ENCODE measurements at regions not wholly inside any gene's neighbourhood (a gene's known extent, or its start where the extent isn't known, plus 50 kb on each side); places are given as distances from the start of the nearest gene placed in this dataset.
"Not testable (repeated sequence)": the region's sequence is repeated elsewhere in the genome, so short reads cannot be mapped to it uniquely, and the experiment has no call there.

DNA sequence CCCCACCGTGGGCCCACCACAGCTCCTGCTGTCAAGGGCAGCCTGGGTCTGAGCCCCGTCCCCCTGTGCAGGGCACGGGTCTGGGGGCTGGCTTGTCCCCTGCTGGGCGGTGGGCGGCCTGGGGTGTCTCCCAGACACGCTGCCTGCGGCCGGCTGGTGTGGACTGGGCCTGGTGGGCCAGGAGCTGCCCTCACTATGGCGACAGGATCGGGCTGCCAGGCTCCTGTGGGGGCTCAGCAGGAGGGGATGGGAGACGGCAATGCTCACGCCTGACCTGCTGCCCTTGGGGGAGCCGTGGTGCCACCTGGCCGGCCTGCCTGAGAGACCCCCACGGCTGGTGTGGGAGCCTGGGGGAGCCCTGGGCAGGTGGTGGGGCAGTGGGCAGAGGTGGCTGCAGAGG is 156.1 kb downstream of the TMEM121 start:
- DNase-seq = not testable (repeated sequence)

DNA sequence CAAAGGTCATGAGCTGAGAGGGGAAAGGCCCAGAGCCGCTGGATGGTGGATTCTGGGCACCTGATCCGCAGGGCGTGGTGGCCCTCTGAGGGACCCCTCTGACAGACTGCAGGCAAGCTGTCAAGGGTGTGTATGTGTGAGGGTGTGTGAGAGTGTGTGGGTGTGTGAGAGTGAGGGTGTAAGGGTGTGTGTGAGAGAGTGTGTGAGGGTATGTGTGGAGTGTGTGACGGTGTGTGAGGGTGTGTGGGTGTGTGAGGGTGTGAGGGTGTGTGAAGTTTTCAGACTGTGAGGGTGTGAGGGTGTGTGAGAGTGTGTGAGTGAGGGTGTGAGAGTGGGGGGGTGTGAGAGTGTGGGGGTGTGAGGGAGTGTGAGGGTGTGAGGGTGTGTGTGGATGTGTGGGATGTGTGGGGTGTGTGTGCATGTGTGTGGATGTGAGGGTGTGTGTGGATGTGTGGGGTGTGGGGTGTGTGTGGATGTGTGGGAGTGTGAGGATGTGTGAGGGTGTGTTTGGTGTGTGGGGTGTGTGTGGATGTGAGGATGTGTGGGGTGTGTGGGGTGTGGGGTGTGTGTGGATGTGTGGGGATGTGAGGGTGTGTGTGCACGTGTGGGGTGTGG is 156.7 kb downstream of the TMEM121 start:
- DNase-seq = no peak

DNA sequence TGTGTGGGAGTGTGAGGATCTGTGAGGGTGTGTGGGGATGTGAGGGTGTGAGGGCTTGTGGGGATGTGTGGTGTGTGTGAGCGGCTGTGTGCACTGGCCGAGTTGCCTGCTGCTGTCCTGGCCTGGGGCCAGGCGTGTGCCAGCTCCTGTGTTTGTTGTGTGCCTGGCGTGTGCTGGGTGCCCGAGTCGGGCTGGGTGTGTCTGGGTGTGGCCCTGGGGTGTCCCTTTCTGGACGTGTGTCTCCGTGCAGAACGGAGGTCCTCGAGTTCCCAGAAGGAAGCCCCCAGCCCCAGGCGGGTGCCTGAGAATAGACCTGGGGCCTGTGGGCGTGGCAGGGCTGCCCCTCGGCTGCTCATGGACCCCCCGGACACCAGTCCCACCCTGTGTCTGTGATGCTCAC is 157.7 kb downstream of the TMEM121 start:
- not testable (repeated sequence) for DNase-seq

- DNase-seq = not testable (repeated sequence)
Measured at GRCh38 chr14:105684597-105684996, 158.2 kb downstream of the TMEM121 start.

- no peak for DNase-seq
Measured at GRCh38 chr14:105685003-105685402, 158.6 kb downstream of the TMEM121 start.

GRCh38 chr14:105685605-105686004 is 159.2 kb downstream of the TMEM121 start:
- DNase-seq = not testable (repeated sequence)

DNA sequence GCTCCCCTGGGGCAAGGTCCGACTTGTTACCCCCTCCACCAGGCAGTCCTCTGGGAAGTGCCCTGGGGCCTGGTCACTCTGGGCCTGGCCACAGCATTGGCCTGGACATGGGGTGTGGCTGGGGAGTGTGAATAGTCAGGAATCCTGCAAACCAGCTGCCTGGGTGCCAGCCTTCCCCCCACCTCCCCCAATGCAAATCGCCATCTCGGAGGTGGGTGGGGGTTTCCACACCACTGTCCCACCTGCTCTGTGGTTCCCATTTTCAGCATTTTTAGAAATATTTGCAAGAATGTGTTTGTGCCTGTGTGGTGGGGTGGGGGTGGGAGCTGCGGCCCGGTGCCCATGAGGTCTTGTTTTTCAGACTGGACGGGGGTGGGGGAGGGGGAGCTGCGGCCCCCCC is 159.7 kb downstream of the TMEM121 start:
- DNase-seq = not testable (repeated sequence)

- not testable (repeated sequence) for DNase-seq
Measured at GRCh38 chr14:105686462-105687170, 160.2 kb downstream of the TMEM121 start.

DNA sequence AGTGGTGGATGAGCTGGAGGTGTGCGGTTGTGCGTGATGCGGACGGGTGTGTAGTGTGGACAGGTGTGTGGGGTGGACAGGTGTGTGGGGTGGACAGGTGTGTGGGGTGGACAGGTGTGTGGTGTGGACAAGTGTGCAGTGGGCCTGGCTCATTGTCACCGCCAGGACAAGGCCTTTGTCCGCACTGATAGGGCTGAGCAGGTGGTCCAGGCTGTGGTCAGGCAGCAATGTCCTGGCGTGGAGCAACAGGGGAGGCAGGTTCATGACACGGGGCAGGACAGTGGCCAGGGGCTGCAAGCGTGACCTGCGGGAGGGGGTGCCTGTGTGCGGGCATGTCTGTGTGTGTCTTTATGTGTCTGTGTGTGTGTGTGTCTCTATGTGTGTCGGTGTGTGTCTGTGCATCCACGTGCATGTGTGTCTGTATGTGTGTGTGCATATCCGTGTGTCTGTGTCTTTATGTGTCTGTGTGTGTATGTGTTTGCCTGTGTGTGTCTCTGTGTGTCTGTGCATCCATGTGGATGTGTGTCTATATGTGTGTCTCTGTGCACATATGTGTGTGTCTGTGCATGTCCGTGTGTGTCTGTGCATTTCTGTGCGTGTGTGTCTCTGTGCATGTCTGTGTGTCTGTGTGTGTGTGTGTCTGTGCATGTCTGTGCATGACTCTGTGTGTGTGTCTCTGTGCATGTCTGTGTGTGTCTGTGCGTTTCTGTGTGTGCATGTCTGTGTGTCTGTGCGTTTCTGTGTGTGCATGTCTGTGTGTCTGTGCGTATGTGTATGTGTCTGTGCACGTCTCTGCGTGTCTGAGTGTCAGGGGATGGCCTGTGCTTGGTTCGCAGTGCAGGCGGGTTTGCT is 161.0 kb downstream of the TMEM121 start:
- not testable (repeated sequence) for DNase-seq

DNA sequence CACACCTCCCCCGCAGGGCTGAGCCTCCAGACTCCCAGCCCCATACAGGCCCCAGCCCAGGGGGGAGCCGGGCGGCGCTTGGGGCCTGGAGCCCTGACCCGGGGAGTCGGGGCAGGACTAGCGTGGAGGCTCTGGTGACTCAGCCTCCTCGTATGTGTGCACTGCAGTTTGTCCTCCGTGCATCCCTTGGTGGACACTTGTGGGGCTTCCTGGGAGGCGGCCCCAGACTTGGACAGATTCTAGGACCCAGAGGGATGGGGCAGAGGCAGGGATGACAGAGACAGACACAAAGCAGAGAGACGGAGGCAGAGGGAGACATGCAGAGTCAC is 161.6 kb downstream of the TMEM121 start:
- DNase-seq = not testable (repeated sequence)

GRCh38 chr14:105688664-105689221 is 162.4 kb downstream of the TMEM121 start:
- not testable (repeated sequence) for DNase-seq

GRCh38 chr14:105689722-105690121 is 163.3 kb downstream of the TMEM121 start:
- no peak for DNase-seq

DNA sequence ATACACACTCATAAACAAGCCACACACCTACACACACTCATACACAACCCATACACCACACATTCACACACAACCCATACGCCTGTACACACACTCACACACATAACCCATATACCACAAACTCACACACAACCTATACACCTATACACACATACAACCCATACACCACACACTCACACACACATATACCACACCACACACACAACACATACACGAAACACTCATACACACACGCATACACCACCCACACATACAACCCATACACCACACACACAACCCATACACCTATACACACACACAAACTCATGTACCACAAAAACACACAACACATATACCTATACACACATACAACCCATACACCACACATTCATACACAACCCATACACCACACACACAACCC is 164.3 kb downstream of the TMEM121 start:
- DNase-seq = no peak

DNA sequence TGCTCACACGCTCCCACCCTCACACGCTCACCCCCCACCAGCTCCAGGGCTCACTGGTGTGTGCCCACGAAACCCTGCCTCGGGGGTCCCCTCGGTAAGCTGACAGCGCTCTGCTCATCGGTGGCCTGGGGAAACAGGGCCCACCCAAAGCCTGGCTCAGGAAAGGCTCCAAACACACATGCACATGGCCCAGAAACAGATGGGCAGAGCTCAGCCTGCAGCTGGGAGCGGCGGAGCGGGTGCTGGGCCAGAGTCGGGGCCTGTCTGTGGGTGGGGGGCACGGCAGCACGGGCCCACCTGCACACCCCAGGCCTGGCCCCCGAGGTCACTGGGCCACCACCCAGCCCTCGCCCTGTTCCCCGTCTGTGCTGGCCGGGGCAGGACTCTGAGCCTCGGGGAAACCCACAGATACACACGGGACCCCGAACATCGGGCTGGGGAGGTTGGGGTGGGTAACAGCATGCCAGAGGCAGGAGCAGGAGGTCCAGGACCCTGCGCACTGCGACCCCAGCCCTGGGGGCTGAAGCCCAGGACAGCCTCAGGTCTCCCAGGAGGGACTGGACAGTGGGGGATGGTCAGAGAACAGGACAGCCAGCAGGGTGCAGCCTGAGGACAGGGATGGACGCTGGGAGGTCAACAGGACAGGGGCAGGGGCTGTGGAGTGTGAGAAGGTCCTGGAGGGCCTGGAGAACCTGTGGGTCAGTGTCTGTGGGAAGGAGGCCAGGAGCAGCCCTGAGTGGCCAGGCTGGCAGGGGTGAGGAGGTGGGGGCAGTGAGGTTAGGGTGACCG is 165.1 kb downstream of the TMEM121 start:
- DNase-seq = not testable (repeated sequence)

- DNase-seq = not testable (repeated sequence)
Measured at GRCh38 chr14:105692110-105692685, 165.8 kb downstream of the TMEM121 start.

DNA sequence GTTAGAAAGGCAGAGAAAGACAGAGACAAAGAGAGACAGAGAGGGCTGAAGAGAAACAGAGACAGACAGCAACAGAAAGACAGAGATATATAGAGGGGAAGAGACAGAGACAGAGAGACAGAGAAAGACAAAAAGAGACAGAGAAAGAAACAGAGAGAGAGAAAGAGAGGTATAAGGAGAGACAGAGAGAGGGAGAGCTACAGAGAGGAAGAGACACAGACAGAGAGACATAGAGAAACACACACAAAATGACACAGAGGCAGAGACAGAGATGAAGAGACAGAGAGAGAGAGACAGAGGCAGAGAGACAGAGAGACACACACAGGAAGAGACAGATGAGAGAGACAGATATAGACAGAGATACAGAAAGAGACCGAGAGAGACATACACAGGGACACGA is 168.6 kb downstream of the TMEM121 start:
- DNase-seq = no peak

- DNase-seq = not testable (repeated sequence)
Measured at GRCh38 chr14:105696388-105696787, 170.0 kb downstream of the TMEM121 start.

GRCh38 chr14:105697414-105697813 is 171.0 kb downstream of the TMEM121 start:
- not testable (repeated sequence) for DNase-seq

GRCh38 chr14:105697955-105698354 is 171.6 kb downstream of the TMEM121 start:
- DNase-seq = not testable (repeated sequence)

- not testable (repeated sequence) for DNase-seq
Measured at GRCh38 chr14:105698940-105699556, 172.7 kb downstream of the TMEM121 start.

GRCh38 chr14:105699706-105700105 is 173.3 kb downstream of the TMEM121 start:
- not testable (repeated sequence) for DNase-seq

DNA sequence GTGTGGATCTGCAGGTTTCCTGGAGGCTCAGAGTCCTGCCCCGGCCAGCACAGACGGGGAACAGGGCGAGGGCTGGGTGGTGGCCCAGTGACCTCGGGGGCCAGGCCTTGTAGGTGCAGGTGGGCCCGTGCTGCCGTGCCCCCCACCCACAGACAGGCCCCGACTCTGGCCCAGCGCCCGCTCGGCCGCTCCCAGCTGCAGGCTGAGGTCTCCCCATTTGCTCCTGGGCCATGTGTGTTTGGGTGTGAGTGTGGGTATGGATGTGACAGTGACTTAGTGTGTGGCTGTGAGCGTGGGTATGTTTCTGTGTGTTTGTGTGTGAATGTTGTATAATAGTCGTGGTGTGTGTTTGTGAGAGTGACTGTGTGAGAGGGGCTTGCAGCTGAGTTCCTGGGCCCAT is 173.8 kb downstream of the TMEM121 start:
- not testable (repeated sequence) for DNase-seq
